Stimulated activated naive CD4-positive, alpha-beta T cell (primary cell): ENCODE measurements at regions not wholly inside any gene's neighbourhood (a gene's known extent, or its start where the extent isn't known, plus 50 kb on each side); places are given as distances from the start of the nearest gene placed in this dataset.

Experiments
- DNase-seq, 6 experiments: peaks; one replicate each; lab custom pipeline; 2025; lab: John Stamatoyannopoulos, UW

- no peak for DNase-seq
Measured at GRCh38 chr6:153634416-153634815, 404.6 kb upstream of the OPRM1 start.

- no peak for DNase-seq
Measured at GRCh38 chr6:153625089-153625488, 414.0 kb upstream of the OPRM1 start.

GRCh38 chr6:153624528-153624927, 414.5 kb upstream of the OPRM1 start:
- DNase-seq, result no peak

- DNase-seq, result no peak
Measured at GRCh38 chr6:153623496-153623895, 415.5 kb upstream of the OPRM1 start.

- no peak for DNase-seq
Measured at GRCh38 chr6:153621491-153621890, 417.5 kb upstream of the OPRM1 start.

GRCh38 chr6:153621070-153621469, 418.0 kb upstream of the OPRM1 start:
- DNase-seq, result no peak

DNA sequence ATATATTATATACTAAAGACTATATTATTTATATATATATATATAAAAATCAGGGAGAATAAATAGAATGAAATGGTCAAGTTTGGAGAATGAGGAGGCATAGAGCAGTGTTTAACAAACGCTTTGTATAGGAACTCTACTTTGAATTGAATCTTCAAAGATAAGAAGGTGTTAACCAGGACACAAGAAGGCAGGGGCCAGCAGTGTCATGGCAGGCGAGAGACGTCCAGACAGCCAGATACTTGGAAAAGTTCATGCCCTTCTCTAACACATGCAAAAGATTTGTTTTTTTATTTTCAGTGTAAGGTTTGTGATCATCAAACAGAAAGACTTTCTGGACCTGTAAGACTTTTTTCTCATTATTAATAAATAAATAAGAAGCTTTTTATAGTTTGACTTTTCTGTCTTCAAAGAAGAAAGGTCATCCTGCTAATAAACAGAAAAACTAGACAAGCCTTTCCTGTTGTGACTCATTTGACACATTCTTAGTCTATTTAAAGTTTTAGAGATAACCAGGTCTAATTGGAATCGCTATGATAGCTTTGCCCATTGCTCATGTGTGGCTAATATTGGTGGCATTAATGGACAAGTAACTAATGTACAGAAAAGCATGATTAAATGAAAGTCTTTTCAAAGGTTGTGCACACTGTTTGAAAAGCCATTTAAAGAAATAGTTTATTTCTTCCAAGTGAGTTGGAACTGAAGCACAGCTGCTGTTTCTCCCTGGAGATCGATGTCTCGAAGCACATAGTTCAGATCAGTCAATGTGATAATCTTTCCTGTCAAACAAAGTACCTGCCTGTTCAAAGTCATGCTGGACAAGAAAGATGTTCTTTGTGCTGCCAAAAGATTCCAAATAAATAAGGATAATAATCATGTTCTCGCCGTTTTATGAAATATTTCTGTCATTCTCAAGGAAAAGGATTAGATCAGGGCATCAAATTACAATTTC, 420.4 kb upstream of the OPRM1 start:
- no peak for DNase-seq

DNA sequence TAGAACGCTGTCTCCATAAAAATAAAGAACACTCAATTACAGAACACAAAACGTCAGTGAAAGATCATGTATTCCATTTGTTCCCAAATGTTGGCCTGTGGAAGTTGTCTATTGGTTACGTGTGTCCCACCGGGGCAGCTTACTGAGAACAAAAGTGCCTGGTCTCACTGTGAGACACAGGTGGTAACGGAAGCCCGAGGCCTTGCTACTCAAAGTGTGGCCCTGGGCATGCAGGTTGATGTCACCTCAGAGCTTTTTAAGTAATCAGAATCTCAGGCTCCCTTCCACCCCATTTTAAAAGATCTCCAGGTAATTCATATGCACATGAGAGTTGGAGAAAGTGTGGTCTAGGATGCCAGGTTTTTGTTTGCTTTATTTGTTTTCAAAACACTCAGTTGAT, 422.5 kb upstream of the OPRM1 start:
- no peak for DNase-seq

- no peak for DNase-seq
Measured at GRCh38 chr6:153613719-153614455, 425.2 kb upstream of the OPRM1 start.

- DNase-seq, result no peak
Measured at GRCh38 chr6:153602401-153602800, 436.6 kb upstream of the OPRM1 start.

- no peak for DNase-seq
Measured at GRCh38 chr6:153599901-153600300, 439.1 kb upstream of the OPRM1 start.

DNA sequence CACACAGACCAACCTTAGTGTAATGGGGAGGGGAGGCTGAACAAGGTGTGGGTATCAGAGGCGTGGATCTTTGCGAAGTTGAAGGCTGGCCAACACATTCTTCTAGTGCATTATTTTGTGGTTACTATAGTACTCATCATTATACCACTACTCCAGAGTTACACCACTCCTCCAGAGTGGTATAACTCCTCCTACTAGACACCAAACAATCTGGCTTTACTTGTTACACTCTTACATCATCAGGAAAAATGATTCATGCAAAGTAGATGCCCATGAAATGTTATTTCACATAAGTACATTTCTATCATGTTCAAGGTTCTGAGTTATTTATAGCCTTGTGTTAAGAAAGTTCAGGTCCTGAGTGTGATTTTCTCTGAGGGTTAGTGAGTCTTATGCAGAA, 443.1 kb upstream of the OPRM1 start:
- DNase-seq, result no peak

DNA sequence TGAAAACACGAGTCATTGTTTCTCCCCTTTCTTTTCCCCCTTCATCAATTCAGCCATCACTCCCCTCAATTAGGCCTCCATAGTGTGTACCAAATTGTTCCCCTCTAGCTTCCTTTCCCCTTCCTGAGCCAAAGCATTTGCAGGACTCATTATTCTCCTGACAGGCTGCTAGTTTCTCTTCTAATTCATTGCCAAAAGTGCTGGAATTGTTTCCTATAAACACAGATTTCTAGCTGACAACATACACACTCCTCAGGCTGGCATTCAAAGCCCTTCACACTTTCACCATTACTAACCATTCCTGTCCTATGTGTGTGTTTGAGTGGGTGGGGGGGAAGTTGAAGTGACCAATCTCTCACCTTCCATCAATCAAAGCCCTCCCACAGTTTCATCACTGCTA, 444.2 kb upstream of the OPRM1 start:
- no peak for DNase-seq

- no peak for DNase-seq
Measured at GRCh38 chr6:153591159-153591558, 447.9 kb upstream of the OPRM1 start.

DNA sequence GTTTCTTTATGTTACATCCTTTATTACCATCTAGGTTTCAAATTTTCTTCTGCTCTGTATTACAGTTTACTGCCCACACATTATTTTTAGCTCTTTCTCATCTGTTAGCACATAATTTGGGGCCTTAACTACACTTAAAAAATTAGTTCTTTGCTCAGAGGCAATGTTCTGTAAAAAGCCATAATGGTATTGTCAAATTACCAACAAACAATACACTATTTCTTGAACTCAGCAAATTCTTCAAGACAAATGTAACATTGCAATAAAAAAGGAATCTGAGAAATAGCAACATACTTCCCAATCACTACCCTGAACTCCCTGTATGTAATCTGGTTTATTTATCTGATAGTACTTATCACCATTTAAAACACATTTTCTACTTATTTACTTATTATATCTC, 448.6 kb upstream of the OPRM1 start:
- no peak for DNase-seq

- no peak for DNase-seq
Measured at GRCh38 chr6:153588330-153588729, 450.7 kb upstream of the OPRM1 start.

DNA sequence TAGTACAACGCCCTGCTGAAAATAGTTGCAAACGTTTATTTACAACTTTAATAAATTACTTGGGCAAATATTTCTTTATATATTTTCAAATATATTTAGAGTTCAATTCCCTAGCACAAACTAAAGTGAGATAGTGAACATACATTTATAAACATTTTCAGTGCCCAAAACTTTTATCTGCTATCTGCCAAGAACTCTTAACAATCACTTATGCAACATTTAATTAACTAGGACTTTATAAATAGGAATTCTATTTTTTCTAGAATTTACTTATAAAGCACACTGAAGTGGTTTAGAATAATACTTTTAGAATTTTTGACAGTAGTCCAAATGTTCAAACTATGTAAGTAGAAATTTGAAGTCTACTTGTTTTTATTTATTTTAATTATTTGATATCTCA, 452.6 kb upstream of the RGS17 start:
- DNase-seq, result no peak

GRCh38 chr6:153580776-153581175, 449.7 kb upstream of the RGS17 start:
- DNase-seq, result no peak

- DNase-seq, result no peak
Measured at GRCh38 chr6:153575528-153575927, 444.4 kb upstream of the RGS17 start.

GRCh38 chr6:153574231-153574630, 443.1 kb upstream of the RGS17 start:
- DNase-seq, result no peak

DNA sequence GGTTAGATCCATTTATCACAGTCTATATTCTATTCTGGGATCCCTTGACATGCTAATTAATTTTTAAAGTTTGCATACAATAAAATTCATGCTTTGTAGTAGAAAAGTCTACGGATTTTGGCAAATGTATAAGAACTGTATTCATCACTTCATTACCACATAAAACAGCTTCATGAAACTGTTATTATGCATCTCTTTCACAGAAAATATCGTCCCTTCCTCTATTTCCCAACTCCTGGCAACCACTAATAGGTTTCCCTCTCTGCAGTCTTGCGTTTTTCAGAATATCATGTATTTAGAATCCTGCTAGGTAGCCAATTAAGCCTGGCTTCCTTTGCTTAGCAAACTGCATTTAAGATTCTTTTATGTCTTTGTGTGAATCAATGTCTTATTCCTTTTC, 441.3 kb upstream of the RGS17 start:
- no peak for DNase-seq

GRCh38 chr6:153568628-153569027, 437.5 kb upstream of the RGS17 start:
- DNase-seq, result no peak

DNA sequence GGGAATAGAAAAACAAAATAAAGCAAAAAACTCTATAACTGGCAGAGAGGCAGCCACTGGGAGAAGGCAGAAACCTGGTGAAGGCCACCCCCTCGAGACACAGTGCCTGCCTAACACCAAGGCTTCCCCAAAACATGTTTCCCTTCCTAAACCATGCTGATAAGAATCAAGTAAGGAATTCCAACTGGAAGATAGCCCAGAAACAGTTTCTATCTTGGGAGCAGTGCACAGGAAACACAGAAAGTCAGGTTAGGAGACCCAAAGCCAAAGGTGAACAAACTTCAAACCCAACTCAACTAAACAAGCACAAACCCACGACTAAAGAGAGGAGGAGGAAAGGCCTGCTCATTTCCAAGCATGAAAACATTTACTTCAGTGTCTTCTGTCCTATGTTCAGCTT, 433.7 kb upstream of the RGS17 start:
- no peak for DNase-seq
